Osteoblast (primary cell): ENCODE measurements at regions not wholly inside any gene's neighbourhood (a gene's known extent, or its start where the extent isn't known, plus 50 kb on each side); places are given as distances from the start of the nearest gene placed in this dataset.

ENCODE experiments used
- DNase-seq: peaks from one replicate; pipeline ENCODE4 v3.0.0; 2011; ENCODE audit warnings: low spot score, mixed read lengths; ENCODE audit not compliant: insufficient read length; ENCODE audit errors: missing footprints
- H2AFZ ChIP-seq: 2 replicates; pipeline ENCODE4 v1.6.0; 2011; ENCODE audit warnings: mild to moderate bottlenecking, low read length
- H3K27ac ChIP-seq: 2 replicates; pipeline ENCODE4 v1.5.1; 2011; ENCODE audit warnings: mild to moderate bottlenecking, low read depth, low read length, moderate library complexity
- H3K27me3 ChIP-seq: 2 replicates; pipeline ENCODE4 v1.6.0; 2012; ENCODE audit warnings: mild to moderate bottlenecking, control low read depth, inconsistent platforms, low read length, moderate library complexity; ENCODE audit not compliant: insufficient read depth
- H3K36me3 ChIP-seq: 2 replicates; pipeline ENCODE4 v1.5.1; 2011; ENCODE audit warnings: mild to moderate bottlenecking, low read length, control low read depth, moderate library complexity; ENCODE audit not compliant: insufficient read depth
- H3K4me1 ChIP-seq: 2 replicates; pipeline ENCODE4 v1.5.1; 2011; ENCODE audit warnings: mild to moderate bottlenecking, low read length, control low read depth, moderate library complexity; ENCODE audit not compliant: insufficient read depth
- H3K4me2 ChIP-seq: 2 replicates; pipeline ENCODE4 v1.6.0; 2011; ENCODE audit warnings: mild to moderate bottlenecking, low read length; ENCODE audit not compliant: insufficient read depth
- H3K4me3 ChIP-seq: fragments of 200-600 bp; sonication (generic); 3 replicates; pipeline ENCODE4 v1.5.1; 2012; ENCODE audit warnings: mild to moderate bottlenecking, low read length, inconsistent platforms; ENCODE audit not compliant: insufficient read depth
- H3K79me2 ChIP-seq: 2 replicates; pipeline ENCODE4 v1.6.0; 2012; ENCODE audit warnings: mild to moderate bottlenecking, low read length, control low read depth, inconsistent platforms; ENCODE audit not compliant: insufficient read depth
- H3K9me3 ChIP-seq: 2 replicates; pipeline ENCODE4 v1.5.1; 2011; ENCODE audit warnings: low read depth, low read length, control low read depth
- H4K20me1 ChIP-seq: 2 replicates; pipeline ENCODE4 v1.6.0; 2012; ENCODE audit warnings: mild to moderate bottlenecking, low read length, control low read depth; ENCODE audit not compliant: insufficient read depth
- CTCF ChIP-seq: IDR thresholded peaks from 2 replicates; pipeline ENCODE4 v1.5.1; 2011; ENCODE audit warnings: mild to moderate bottlenecking, low read depth, low read length, moderate library complexity; ENCODE audit errors: extremely low read depth

- no peaks in the 10 kb centered on the region for H3K36me3 ChIP-seq
- H3K27ac ChIP-seq, result no peak overlapping the region
- no peaks in the 10 kb centered on the region for H3K27me3 ChIP-seq
- H2AFZ ChIP-seq, result no peak overlapping the region
- H3K4me1 ChIP-seq, result no peaks in the 10 kb centered on the region
- no peaks in the 10 kb centered on the region for H3K79me2 ChIP-seq
- no peak for DNase-seq
- H3K4me3 ChIP-seq, result no peak overlapping the region
- H4K20me1 ChIP-seq, result no peaks in the 10 kb centered on the region
- no peak for TF ChIP-seq CTCF
- no peaks in the 10 kb centered on the region for H3K9me3 ChIP-seq
- H3K4me2 ChIP-seq, result no peak overlapping the region
These were observed 66.9 kb upstream of the ATF7IP2 start for GRCh38 chr16:10318798-10319500.

GRCh38 chr16:10321407-10322387 is 64.2 kb upstream of the ATF7IP2 start:
- H3K4me2 ChIP-seq, result no peak overlapping the region

GRCh38 chr16:10322723-10323527 is 62.9 kb upstream of the ATF7IP2 start:
- H3K27me3 ChIP-seq, result no peaks in the 10 kb centered on the region
- H3K4me2 ChIP-seq, result no peak overlapping the region
- no peaks in the 10 kb centered on the region for H3K9me3 ChIP-seq
- no peak overlapping the region for H3K27ac ChIP-seq
- TF ChIP-seq CTCF, result no peak
- no peaks in the 10 kb centered on the region for H3K36me3 ChIP-seq
- no peaks in the 10 kb centered on the region for H3K79me2 ChIP-seq
- no peaks in the 10 kb centered on the region for H3K4me1 ChIP-seq
- no peak overlapping the region for H2AFZ ChIP-seq
- H4K20me1 ChIP-seq, result no peaks in the 10 kb centered on the region
- DNase-seq, result no peak
- no peak overlapping the region for H3K4me3 ChIP-seq

More at GRCh38 chr16:10321407-10322387, 64.2 kb upstream of the ATF7IP2 start:
- Histone ChIP-seq H2AFZ (no peak overlapping the region), H3K4me1 (no peaks in the 10 kb centered on the region), H3K27me3 (no peaks in the 10 kb centered on the region), H4K20me1 (no peaks in the 10 kb centered on the region), H3K27ac (no peak overlapping the region), H3K79me2 (no peaks in the 10 kb centered on the region), H3K9me3 (no peaks in the 10 kb centered on the region), H3K4me3 (no peak overlapping the region), H3K36me3 (no peaks in the 10 kb centered on the region)
- no peak for TF ChIP-seq CTCF
- DNase-seq, result no peak
